B cell (primary cell): ENCODE measurements at regions not wholly inside any gene's neighbourhood (a gene's known extent, or its start where the extent isn't known, plus 50 kb on each side); places are given as distances from the start of the nearest gene placed in this dataset.

ENCODE experiments used
- ATAC-seq: fragments of 200-7000 bp; cut with Tn5 transposase; one replicate; pipeline ENCODE4 v1.10.0; 2021; ENCODE audit warnings: low read depth, mild to moderate bottlenecking, moderate number of reproducible peaks, moderate library complexity
- CTCF ChIA-PET: fragments of 350-600 bp; sonication (Branson Sonifier 250); formaldehyde crosslinking; loops from one replicate; lab custom pipeline; 2021; ENCODE audit warnings: antibody characterized with exemption, inconsistent platforms; lab: Charles Lee
- POLR2A ChIA-PET: fragments of 350-600 bp; sonication (Branson Sonifier 250); formaldehyde crosslinking; loops from one replicate; lab custom pipeline; 2021; ENCODE audit warnings: antibody characterized with exemption; lab: Charles Lee
- DNase-seq: peaks from one replicate; pipeline ENCODE4 v3.0.0; 2013
- H2AFZ ChIP-seq: 2 replicates; pipeline ENCODE4 v1.6.1; 2012; ENCODE audit warnings: mild to moderate bottlenecking, low read depth, low read length; ENCODE audit not compliant: insufficient read depth, poor library complexity, severe bottlenecking
- H3K27ac ChIP-seq, 2 donors: 1 replicate in 1 of 2; 2 replicates in 1 of 2; pipeline ENCODE4 v1.5.1; 2012 to 2013; ENCODE audit warnings: low read length in 2 of 2, mild to moderate bottlenecking in 2 of 2, moderate library complexity in 1 of 2
- H3K27me3 ChIP-seq, 4 experiments: fragments of 200-600 bp in 1 of 4; sonication (generic) in 1 of 4; replicated peaks in 1 of 4; 1 replicate in 2 of 4; 2 replicates in 2 of 4; pipeline versions ENCODE4 v1.6.1 to v1.7.0; 2013 to 2016; ENCODE audit warnings: low read length in 3 of 4, mild to moderate bottlenecking in 2 of 4, mixed read lengths in 1 of 4, moderate library complexity in 1 of 4; ENCODE audit not compliant: insufficient read depth in 4 of 4, control insufficient read depth in 3 of 4; ENCODE audit errors: control extremely low read depth in 1 of 4
- H3K36me3 ChIP-seq, 2 experiments: replicated peaks in 1 of 2; 1 replicate in 1 of 2; 2 replicates in 1 of 2; pipeline versions ENCODE4 v1.6.1 to v1.7.1; 2013; ENCODE audit warnings: low read length in 1 of 2; ENCODE audit not compliant: insufficient read depth in 2 of 2, control insufficient read depth in 1 of 2; ENCODE audit errors: control extremely low read depth in 1 of 2, extremely low read depth in 1 of 2
- H3K4me1 ChIP-seq, 2 donors: fragments of 200-600 bp in 1 of 2; sonication (generic) in 1 of 2; 1 replicate in 1 of 2; 2 replicates in 1 of 2; pipeline versions ENCODE4 v1.5.1 to v1.6.1; 2013 to 2017; ENCODE audit warnings: low read length in 2 of 2; ENCODE audit not compliant: control insufficient read depth in 2 of 2, insufficient read depth in 2 of 2
- H3K4me2 ChIP-seq: replicated peaks from 2 replicates; pipeline ENCODE3; 2012; ENCODE audit warnings: mild to moderate bottlenecking, low read depth, low read length; ENCODE audit not compliant: poor library complexity, severe bottlenecking
- H3K4me3 ChIP-seq, 5 experiments: fragments of 200-600 bp in 1 of 5; sonication (generic) in 1 of 5; 1 replicate in 3 of 5; 2 replicates in 2 of 5; pipeline versions ENCODE4 v1.5.1 to v1.7.0; 2011 to 2016; ENCODE audit warnings: low read length in 4 of 5, mild to moderate bottlenecking in 4 of 5, low read depth in 2 of 5, control low read depth in 1 of 5, moderate library complexity in 1 of 5; ENCODE audit not compliant: insufficient read depth in 1 of 5; ENCODE audit errors: control extremely low read depth in 1 of 5, extremely low read depth in 1 of 5
- H3K79me2 ChIP-seq: fragments of 200-600 bp; sonication (generic); one replicate; pipeline ENCODE4 v1.6.0; 2016; ENCODE audit warnings: low read length; ENCODE audit not compliant: control insufficient read depth, insufficient read depth
- H3K9ac ChIP-seq: fragments of 200-600 bp; sonication (generic); 2 replicates; pipeline ENCODE4 v1.6.1; 2017; ENCODE audit warnings: mild to moderate bottlenecking, low read length, moderate library complexity
- H3K9me3 ChIP-seq, 3 donors: one replicate each; pipeline versions ENCODE4 v1.6.1 to v1.7.1; 2013; ENCODE audit warnings: low read length in 2 of 3; ENCODE audit not compliant: control insufficient read depth in 2 of 3, insufficient read depth in 1 of 3; ENCODE audit errors: control extremely low read depth in 1 of 3
- H4K20me1 ChIP-seq: 2 replicates; pipeline ENCODE4 v1.6.0; 2012; ENCODE audit warnings: mild to moderate bottlenecking, low read length; ENCODE audit not compliant: insufficient read depth, control insufficient read depth, poor library complexity, severe bottlenecking
- H3K27ac Mint-ChIP-seq: one replicate; pipeline ENCODE4 v1.8.0; 2021; ENCODE audit warnings: mixed read lengths
- H3K27me3 Mint-ChIP-seq: one replicate; pipeline ENCODE4 v1.8.0; 2021; ENCODE audit warnings: mixed read lengths
- H3K4me1 Mint-ChIP-seq: one replicate; pipeline ENCODE4 v1.8.0; 2021; ENCODE audit warnings: mixed read lengths
- H3K4me3 Mint-ChIP-seq: one replicate; pipeline ENCODE4 v1.8.0; 2021; ENCODE audit warnings: mixed read lengths
- H3K9me3 Mint-ChIP-seq: one replicate; pipeline ENCODE4 v1.8.0; 2022; ENCODE audit warnings: mixed read lengths; ENCODE audit not compliant: insufficient read depth
- CTCF ChIP-seq: fragments of 200-600 bp; IDR thresholded peaks from one replicate; pipeline ENCODE4 v1.8.0; 2022; ENCODE audit warnings: antibody characterized with exemption, mild to moderate bottlenecking
- EZH2 ChIP-seq: IDR thresholded peaks from 2 replicates; pipeline ENCODE4 v1.6.1; 2012; ENCODE audit warnings: borderline replicate concordance, low read depth, mild to moderate bottlenecking, moderate library complexity, low read length; ENCODE audit not compliant: insufficient read depth, poor library complexity, severe bottlenecking
- WGBS: methylation state at CpG from one replicate; pipeline ENCODE4 v1.1.5; 2013; ENCODE audit warnings: missing lambda C conversion rate; ENCODE audit not compliant: insufficient coverage; 5-methylcytosine and 5-hydroxymethylcytosine counted together
- intact Hi-C: fragments of 100-400 bp; cut with micrococcal nuclease; formaldehyde crosslinking; loops from one replicate; pipeline ENCODE4 v1.10.0; 2022

GRCh38 chr4:100117750-100118149, 72.5 kb downstream of the DDIT4L start:
- no peak overlapping the region for H2AFZ ChIP-seq
- no peak for DNase-seq
- ChIA-PET POLR2A (no interaction called here), CTCF (interaction anchor here (0.7 kb wide), 1 partner anchor 24 kb away, joined by 3 read pairs; no protein-coding TSS in a partner anchor)
- H3K27ac ChIP-seq, result no peak overlapping the region
- Mint-ChIP-seq H3K9me3 (no peaks in the 10 kb centered on the region), H3K4me3 (no peak overlapping the region), H3K4me1 (no peaks in the 10 kb centered on the region), H3K27me3 (peaks cover 3% of the 10 kb centered on the region), H3K27ac (no peak overlapping the region)
- H3K4me1 ChIP-seq, result no peaks in the 10 kb centered on the region
- H3K27me3 ChIP-seq, result no peaks in the 10 kb centered on the region
- no peak overlapping the region for H3K9ac ChIP-seq
- H4K20me1 ChIP-seq, result no peaks in the 10 kb centered on the region
- no peak overlapping the region for H3K4me2 ChIP-seq
- WGBS, result 94% methylated on average over 3 of the region's 3 CpGs
- intact Hi-C loops, result no loop called here
- no peak overlapping the region for H3K4me3 ChIP-seq
- no peak for TF ChIP-seq CTCF
- TF ChIP-seq EZH2, result no peak
- no peaks in the 10 kb centered on the region for H3K9me3 ChIP-seq
- no peaks in the 10 kb centered on the region for H3K79me2 ChIP-seq
- H3K36me3 ChIP-seq, result no peaks in the 10 kb centered on the region
- no peak for ATAC-seq

GRCh38 chr4:100114909-100115308, 75.4 kb downstream of the DDIT4L start:
- H3K79me2 ChIP-seq, result no peaks in the 10 kb centered on the region
- peaks cover 4% of the 10 kb centered on the region for H3K4me1 Mint-ChIP-seq
- no peak overlapping the region for H3K4me3 Mint-ChIP-seq
- POLR2A ChIA-PET, result no interaction called here
- 100% methylated on average over 1 of the region's 4 CpGs for WGBS
- H3K9me3 Mint-ChIP-seq, result no peaks in the 10 kb centered on the region
- H3K9ac ChIP-seq, result no peak overlapping the region
- no peak overlapping the region for H3K27ac ChIP-seq
- DNase-seq (no peak), ATAC-seq (no peak)
- TF ChIP-seq CTCF (no peak), EZH2 (no peak)
- H3K36me3 ChIP-seq, result no peaks in the 10 kb centered on the region
- no peaks in the 10 kb centered on the region for H3K4me1 ChIP-seq
- no peaks in the 10 kb centered on the region for H3K27me3 ChIP-seq
- H3K4me3 ChIP-seq, result no peak overlapping the region
- no peak overlapping the region for H2AFZ ChIP-seq
- no peak overlapping the region for H3K27ac Mint-ChIP-seq
- intact Hi-C loops, result no loop called here
- CTCF ChIA-PET, result interaction anchor here (1.8 kb wide), 1 partner anchor 19 kb away, joined by 5 read pairs; no protein-coding TSS in a partner anchor
- H3K9me3 ChIP-seq, result peaks cover 0 to 4% (median 0%) of the 10 kb centered on the region in 3 donors
- H3K27me3 Mint-ChIP-seq, result no peaks in the 10 kb centered on the region
- no peak overlapping the region for H3K4me2 ChIP-seq
- H4K20me1 ChIP-seq, result no peaks in the 10 kb centered on the region
